HEK293 (cell line): ENCODE measurements at regions not wholly inside any gene's neighbourhood (a gene's known extent, or its start where the extent isn't known, plus 50 kb on each side); places are given as distances from the start of the nearest gene placed in this dataset.

Source experiments
- CTCF ChIA-PET: fragments of 350-600 bp; formaldehyde crosslinking; extraction: SDS; loops from one replicate; lab custom pipeline; 2021; ENCODE audit warnings: antibody characterized with exemption; lab: Yijun Ruan, JAX
- POLR2A ChIA-PET: fragments of 300-600 bp; formaldehyde crosslinking; extraction: SDS; loops from one replicate; lab custom pipeline; 2020; ENCODE audit warnings: antibody characterized with exemption, inconsistent platforms; lab: Yijun Ruan, JAX
- H3K27ac ChIP-seq: fragments of 200-500 bp; sonication (Bioruptor generic); 2 replicates; pipeline ENCODE4 v1.5.1; 2014; ENCODE audit warnings: low read depth, low read length, control low read depth, inconsistent platforms; ENCODE audit errors: extremely low read depth
- H3K36me3 ChIP-seq, 2 experiments: fragments of 200-500 bp in 1 of 2; sonication (Bioruptor generic) in 1 of 2; 1 replicate in 1 of 2; 2 replicates in 1 of 2; pipeline ENCODE4 v1.5.1; 2014 to 2017; ENCODE audit warnings: inconsistent platforms in 2 of 2, low read length in 2 of 2; ENCODE audit not compliant: control insufficient read depth in 2 of 2, insufficient read depth in 1 of 2
- H3K4me1 ChIP-seq: fragments of 200-500 bp; sonication (Bioruptor generic); 2 replicates; pipeline ENCODE4 v1.5.1; 2014; ENCODE audit warnings: mild to moderate bottlenecking, low read length, inconsistent platforms; ENCODE audit not compliant: control insufficient read depth, insufficient read depth
- H3K4me3 ChIP-seq: 2 replicates; pipeline ENCODE4 v1.5.1; 2011; ENCODE audit warnings: low read depth, mild to moderate bottlenecking, control low read depth, low read length, moderate library complexity
- H3K9me3 ChIP-seq: fragments of 200-500 bp; sonication (Bioruptor generic); 2 replicates; pipeline ENCODE4 v1.5.1; 2014; ENCODE audit warnings: low read depth, low read length, inconsistent platforms; ENCODE audit not compliant: control insufficient read depth, insufficient read depth
- OVOL3 ChIP-seq: fragments of 450-650 bp; formaldehyde crosslinking; IDR thresholded peaks from 2 replicates; pipeline ENCODE4 v1.5.1; 2016; ENCODE audit warnings: missing biosample characterization, missing genetic modification characterization
- SALL2 ChIP-seq: fragments of 450-650 bp; formaldehyde crosslinking; IDR thresholded peaks from 2 replicates; pipeline ENCODE4 v1.5.0; 2017; ENCODE audit warnings: missing biosample characterization, mild to moderate bottlenecking, missing genetic modification characterization, borderline replicate concordance
- SP7 ChIP-seq: fragments of 450-650 bp; formaldehyde crosslinking; IDR thresholded peaks from 2 replicates; pipeline ENCODE4 v1.5.1; 2016; ENCODE audit warnings: missing biosample characterization, missing genetic modification characterization
- YY2 ChIP-seq: fragments of 450-650 bp; formaldehyde crosslinking; IDR thresholded peaks from 2 replicates; pipeline ENCODE4 v1.5.1; 2016; ENCODE audit warnings: missing biosample characterization, missing genetic modification characterization
- ZBTB11 ChIP-seq: fragments of 450-650 bp; formaldehyde crosslinking; conservative IDR thresholded peaks from 2 replicates; pipeline ENCODE4 v1.5.1; 2016; ENCODE audit warnings: low read depth, missing biosample characterization, missing genetic modification characterization
- ZBTB6 ChIP-seq: fragments of 450-650 bp; formaldehyde crosslinking; IDR thresholded peaks from 2 replicates; pipeline ENCODE4 v1.5.1; 2017; ENCODE audit warnings: missing biosample characterization, missing genetic modification characterization
- ZNF19 ChIP-seq: fragments of 450-650 bp; formaldehyde crosslinking; IDR thresholded peaks from 2 replicates; pipeline ENCODE4; 2016; ENCODE audit warnings: missing biosample characterization, missing genetic modification characterization, low read depth
- ZNF2 ChIP-seq: fragments of 450-650 bp; formaldehyde crosslinking; IDR thresholded peaks from 2 replicates; pipeline ENCODE4 v1.5.1; 2016; ENCODE audit warnings: missing biosample characterization, missing genetic modification characterization
- ZNF214 ChIP-seq: fragments of 450-650 bp; formaldehyde crosslinking; IDR thresholded peaks from 2 replicates; pipeline ENCODE4 v1.5.1; 2017; ENCODE audit warnings: missing biosample characterization, mild to moderate bottlenecking, missing genetic modification characterization, borderline replicate concordance
- ZNF341 ChIP-seq: fragments of 450-650 bp; formaldehyde crosslinking; IDR thresholded peaks from 2 replicates; pipeline ENCODE4; 2016; ENCODE audit warnings: low read depth, missing biosample characterization, missing genetic modification characterization
- ZNF37A ChIP-seq: fragments of 450-650 bp; IDR thresholded peaks from 2 replicates; pipeline ENCODE4 v1.5.1; 2018; ENCODE audit warnings: missing biosample characterization, missing genetic modification characterization
- ZNF416 ChIP-seq: fragments of 450-650 bp; formaldehyde crosslinking; IDR thresholded peaks from 2 replicates; pipeline ENCODE4 v1.5.1; 2016; ENCODE audit warnings: missing biosample characterization, missing genetic modification characterization
- ZNF488 ChIP-seq: fragments of 450-650 bp; formaldehyde crosslinking; IDR thresholded peaks from 2 replicates; pipeline ENCODE4 v1.5.1; 2016; ENCODE audit warnings: missing biosample characterization, missing genetic modification characterization
- ZNF580 ChIP-seq: fragments of 450-650 bp; formaldehyde crosslinking; IDR thresholded peaks from 2 replicates; pipeline ENCODE4 v1.5.1; 2016; ENCODE audit warnings: missing biosample characterization, missing genetic modification characterization
- ZNF600 ChIP-seq: fragments of 450-650 bp; formaldehyde crosslinking; IDR thresholded peaks from 2 replicates; pipeline ENCODE4 v1.5.1; 2016; ENCODE audit warnings: missing biosample characterization, missing genetic modification characterization
- ZNF623 ChIP-seq: fragments of 450-650 bp; formaldehyde crosslinking; IDR thresholded peaks from 2 replicates; pipeline ENCODE4 v1.5.1; 2016; ENCODE audit warnings: missing biosample characterization, missing genetic modification characterization
- ZNF626 ChIP-seq: fragments of 450-650 bp; sonication (Bioruptor Pico); formaldehyde crosslinking; IDR thresholded peaks from 2 replicates; pipeline ENCODE4 v1.5.1; 2018; ENCODE audit warnings: missing biosample characterization, missing genetic modification characterization, inconsistent platforms
- ZNF645 ChIP-seq: fragments of 450-650 bp; formaldehyde crosslinking; IDR thresholded peaks from 2 replicates; pipeline ENCODE4; 2016; ENCODE audit warnings: missing biosample characterization, missing genetic modification characterization
- ZNF777 ChIP-seq: fragments of 450-650 bp; formaldehyde crosslinking; IDR thresholded peaks from 2 replicates; pipeline ENCODE4 v1.5.1; 2017; ENCODE audit warnings: missing biosample characterization, missing genetic modification characterization, borderline replicate concordance

- ChIA-PET POLR2A (interaction anchor here (1.2 kb wide), 1 partner anchor 62 kb away, joined by 3 read pairs; no protein-coding TSS in a partner anchor), CTCF (no interaction called here)
- Histone ChIP-seq H3K9me3 (no peaks in the 10 kb centered on the region), H3K36me3 (no peaks in the 10 kb centered on the region), H3K4me1 (no peaks in the 10 kb centered on the region), H3K27ac (no peak overlapping the region), H3K4me3 (no peak overlapping the region)
- TF ChIP-seq ZNF777, result no peak
- TF ChIP-seq ZBTB6, result no peak
- no peak for TF ChIP-seq ZNF416 (tag by site-specific recombination)
- no peak for TF ChIP-seq SALL2 (tag by site-specific recombination)
- no peak for TF ChIP-seq ZNF600 (tag by site-specific recombination)
- TF ChIP-seq ZNF488, result no peak
Observed at GRCh38 chr6:163715846-163716245, 301.3 kb downstream of the QKI start.

- Histone ChIP-seq H3K9me3 (no peaks in the 10 kb centered on the region), H3K4me1 (no peaks in the 10 kb centered on the region)
- TF ChIP-seq ZNF37A (tag by site-specific recombination) (no peak), ZNF341 (tag by site-specific recombination) (no peak), ZNF623 (no peak), SP7 (no peak), YY2 (tag by site-specific recombination) (no peak), ZNF626 (no peak), ZNF2 (no peak), ZNF214 (no peak), ZNF19 (tag by site-specific recombination) (no peak), ZNF777 (no peak), ZNF645 (tag by site-specific recombination) (no peak), OVOL3 (tag by site-specific recombination) (no peak), ZBTB11 (tag by site-specific recombination) (no peak), ZNF580 (tag by site-specific recombination) (no peak)
- TF ChIP-seq, all 188 proteins: peak for 0
- CTCF ChIA-PET, result no interaction called here
- Histone ChIP-seq H3K4me3 (no peak overlapping the region), H3K36me3 (no peaks in the 10 kb centered on the region), H3K27ac (no peak overlapping the region)
- POLR2A ChIA-PET, result no interaction called here
Observed at GRCh38 chr6:163714179-163714578, 299.7 kb downstream of the QKI start.
